Brain pericyte (primary cell): ENCODE measurements at regions not wholly inside any gene's neighbourhood (a gene's known extent, or its start where the extent isn't known, plus 50 kb on each side); places are given as distances from the start of the nearest gene placed in this dataset.

Source experiments
- DNase-seq: peaks from one replicate; pipeline ENCODE4 v3.0.0-alpha.2; 2012; ENCODE audit warnings: low read depth, low spot score

DNA sequence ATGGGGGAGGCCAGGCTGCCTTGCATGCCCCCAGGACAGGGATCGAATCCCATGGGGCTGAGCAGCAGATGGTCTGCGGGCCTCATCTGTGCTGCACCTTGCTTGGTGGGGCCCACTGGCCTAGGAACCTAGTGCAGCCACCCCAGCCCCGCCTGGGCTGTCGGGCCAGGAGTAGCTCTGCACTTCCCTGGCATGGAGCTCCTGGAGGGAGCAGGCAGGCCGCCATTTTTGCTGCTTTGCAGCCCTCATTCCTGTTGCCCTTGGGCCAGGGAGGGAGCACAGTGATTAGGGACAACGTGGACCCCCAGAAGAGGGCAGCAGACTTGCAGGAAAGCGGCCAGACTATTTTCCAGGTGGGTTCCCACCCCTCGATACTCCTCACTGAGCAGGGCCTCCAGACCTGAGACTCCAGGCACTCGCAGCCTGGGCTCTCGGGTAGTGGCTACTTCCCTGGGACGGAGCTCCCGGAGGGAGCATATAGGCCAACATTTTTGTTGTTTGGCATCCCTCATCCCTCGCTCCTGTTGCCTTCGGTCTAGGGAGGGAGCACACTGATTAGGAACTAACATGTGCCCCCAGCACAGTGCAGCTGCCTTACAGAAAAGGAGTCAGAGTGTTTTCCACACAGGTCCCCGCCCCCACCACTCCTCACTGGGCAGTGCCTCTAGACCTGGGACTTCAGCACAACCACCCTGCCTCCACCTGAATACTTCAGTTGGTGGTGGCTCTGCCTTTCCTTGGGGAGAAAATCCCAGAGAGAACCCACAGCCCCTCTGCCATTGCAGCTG is 99.5 kb downstream of the MAIP1 start:
- no peak for DNase-seq

GRCh38 chr2:200056105-200056504 is 100.7 kb downstream of the MAIP1 start:
- DNase-seq, result no peak

- no peak for DNase-seq
Observed at GRCh38 chr2:200063155-200063554, 107.8 kb downstream of the MAIP1 start.

GRCh38 chr2:200064879-200065278 is 109.5 kb downstream of the MAIP1 start:
- no peak for DNase-seq

GRCh38 chr2:200065477-200065876 is 110.1 kb downstream of the MAIP1 start:
- DNase-seq, result no peak

- no peak for DNase-seq
Observed at GRCh38 chr2:200066417-200066816, 111.0 kb downstream of the MAIP1 start.

DNA sequence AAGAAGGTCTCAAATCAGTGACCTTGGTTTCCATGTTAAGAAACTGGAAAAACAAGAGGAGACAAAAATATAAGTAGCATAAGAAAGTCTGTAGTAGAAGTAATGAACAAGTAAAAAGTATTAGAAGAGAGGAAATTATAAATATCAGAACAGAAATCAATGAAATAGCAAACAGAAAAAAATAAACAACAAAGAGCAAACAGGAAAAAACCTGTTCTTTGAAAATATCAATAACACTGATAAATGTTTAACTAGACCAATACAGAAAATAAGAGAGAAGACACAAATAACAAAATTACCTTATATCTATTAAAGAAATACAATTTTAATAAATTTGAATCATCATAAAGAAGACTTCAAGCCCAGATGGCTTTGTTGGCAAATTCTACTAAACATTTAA is 113.3 kb downstream of the MAIP1 start:
- no peak for DNase-seq

- DNase-seq, result peak; percentile 41
Observed at GRCh38 chr2:200077210-200077650, 121.8 kb downstream of the MAIP1 start.

DNA sequence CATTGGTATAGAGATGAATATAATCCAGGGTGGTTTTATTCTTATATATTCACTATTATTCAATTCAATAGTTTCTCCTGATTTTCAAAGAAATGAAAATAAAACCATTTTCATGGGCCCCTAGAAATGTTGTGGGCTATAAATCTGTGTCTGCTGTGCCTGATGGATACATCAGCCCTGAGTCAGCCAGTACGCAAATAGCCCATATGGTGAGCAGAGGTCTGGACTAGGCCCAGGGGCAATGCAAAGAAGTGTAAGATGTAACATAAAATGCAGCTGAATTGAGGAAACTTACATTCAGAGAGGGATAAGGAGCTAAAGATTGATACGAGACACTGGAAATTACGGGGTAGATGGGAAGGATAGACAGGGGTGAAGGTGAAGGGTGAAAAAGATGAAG is 122.5 kb downstream of the MAIP1 start:
- DNase-seq, result no peak

DNA sequence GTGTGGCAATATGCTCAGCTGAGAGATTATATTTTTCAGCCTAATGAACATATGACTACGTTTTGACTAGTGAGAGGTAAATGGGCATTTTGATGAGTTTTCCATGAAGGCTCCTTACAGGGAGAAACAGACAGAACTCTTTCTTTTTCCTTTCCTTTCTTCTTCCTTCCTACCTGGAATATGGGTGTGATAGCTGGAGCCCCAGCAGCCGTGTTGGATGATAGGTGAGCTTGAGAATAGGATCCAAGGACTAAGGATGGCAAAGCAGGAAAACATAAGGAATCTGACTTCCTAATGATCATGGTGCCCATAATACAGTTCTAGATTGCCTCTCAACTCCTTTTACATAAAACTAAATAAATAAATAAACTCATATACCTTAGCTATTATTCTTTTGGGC is 124.0 kb downstream of the MAIP1 start:
- no peak for DNase-seq

DNA sequence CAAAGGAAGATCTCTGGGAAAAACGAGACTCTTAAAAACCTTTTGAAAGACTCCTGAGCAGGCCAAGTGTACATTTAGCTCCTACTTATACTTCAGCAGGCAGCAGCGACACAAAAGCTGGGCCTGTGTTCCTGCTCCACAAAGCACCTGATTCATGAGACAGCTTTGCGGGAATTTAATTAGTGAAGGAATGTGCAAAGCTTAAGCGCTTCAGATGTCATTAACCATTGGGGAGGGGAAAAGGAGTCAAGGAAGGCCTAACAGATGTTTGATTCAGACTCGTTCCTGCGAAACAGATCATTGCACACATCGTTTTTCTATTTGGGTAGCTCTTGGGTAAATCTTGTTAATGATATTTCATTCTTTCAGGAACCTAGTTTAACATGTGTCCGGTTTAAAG is 125.9 kb downstream of the MAIP1 start:
- DNase-seq, result no peak

DNA sequence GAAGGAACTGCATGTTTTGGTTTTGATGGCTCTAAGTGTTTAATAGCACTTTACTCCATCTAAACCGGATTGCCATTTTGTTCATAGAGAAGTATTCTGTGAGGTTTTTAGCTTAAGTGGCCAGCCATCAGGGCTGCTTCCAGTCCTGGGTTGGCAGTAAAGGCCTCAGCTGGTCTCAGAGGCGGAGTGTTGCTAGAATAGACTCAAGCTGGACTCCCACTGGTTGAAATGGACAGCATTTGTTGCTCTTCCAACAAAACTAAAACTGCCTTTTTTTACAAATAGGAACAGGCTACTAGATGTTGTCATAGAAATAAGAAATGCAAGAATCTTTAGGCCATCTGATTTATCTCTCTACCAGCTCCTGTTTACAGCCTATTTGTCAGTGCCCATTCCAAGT is 126.4 kb downstream of the MAIP1 start:
- no peak for DNase-seq

DNA sequence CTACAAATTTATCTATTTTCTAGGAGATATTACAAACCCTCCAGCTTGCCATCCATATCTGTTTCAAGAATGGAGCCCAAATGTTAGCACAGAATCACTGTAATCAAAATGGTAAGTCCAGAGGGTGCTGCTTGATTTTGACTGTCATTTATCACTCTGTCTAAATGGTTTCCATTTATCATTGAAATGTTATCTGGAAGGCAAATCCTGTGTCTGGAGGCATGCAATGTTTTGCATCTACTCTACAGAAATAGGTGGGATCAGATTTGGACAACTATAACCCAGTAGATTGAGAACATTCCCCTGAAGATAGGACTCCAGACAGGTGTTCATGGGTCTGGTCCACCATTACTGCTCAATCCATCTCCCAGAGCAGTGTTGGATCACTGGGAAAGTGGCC is 128.7 kb downstream of the MAIP1 start:
- DNase-seq, result no peak

- DNase-seq, result no peak
Observed at GRCh38 chr2:200086911-200087310, 131.5 kb downstream of the MAIP1 start.

DNA sequence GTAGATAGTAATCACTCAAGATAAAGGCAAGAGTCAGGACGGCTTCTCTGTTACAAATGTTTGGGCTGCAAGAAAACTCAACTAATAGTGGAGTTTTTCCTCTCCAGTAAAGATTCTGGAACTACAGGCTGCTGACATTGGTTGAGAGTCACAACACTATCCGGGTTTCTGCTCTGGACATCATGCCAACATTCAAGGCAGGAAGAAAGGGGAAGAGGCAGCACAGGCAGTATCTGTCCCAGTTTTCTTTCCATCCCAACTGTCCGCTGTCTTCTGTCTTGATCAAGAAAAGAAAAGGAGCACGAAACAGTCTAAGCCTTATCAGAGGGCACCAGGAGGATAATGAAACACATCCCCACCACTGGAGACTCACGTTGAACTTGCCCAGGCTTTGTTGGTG is 132.1 kb downstream of the MAIP1 start:
- DNase-seq, result no peak

GRCh38 chr2:200089040-200089755 is 133.8 kb downstream of the MAIP1 start:
- DNase-seq, result no peak

- no peak for DNase-seq
Observed at GRCh38 chr2:200089756-200090109, 134.4 kb downstream of the MAIP1 start.

DNA sequence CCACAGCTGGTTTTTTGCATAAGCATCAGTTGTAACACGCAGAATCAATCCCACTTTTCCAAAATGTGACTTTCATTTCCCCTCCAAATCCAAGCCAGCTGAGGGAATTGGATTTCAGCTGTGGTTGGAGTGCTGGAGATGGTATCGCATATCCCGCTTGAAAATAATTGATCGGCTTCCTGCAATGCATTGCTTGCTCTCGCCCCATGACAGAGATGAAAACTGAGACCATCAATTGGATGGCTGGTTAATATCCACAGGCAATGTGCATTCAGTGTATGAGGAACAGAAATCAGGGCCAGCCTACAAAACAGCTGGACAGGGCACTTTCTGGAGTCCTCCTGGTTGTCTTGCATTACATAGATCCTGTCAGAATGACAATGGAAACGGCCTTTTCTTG is 135.3 kb downstream of the MAIP1 start:
- DNase-seq, result no peak

DNA sequence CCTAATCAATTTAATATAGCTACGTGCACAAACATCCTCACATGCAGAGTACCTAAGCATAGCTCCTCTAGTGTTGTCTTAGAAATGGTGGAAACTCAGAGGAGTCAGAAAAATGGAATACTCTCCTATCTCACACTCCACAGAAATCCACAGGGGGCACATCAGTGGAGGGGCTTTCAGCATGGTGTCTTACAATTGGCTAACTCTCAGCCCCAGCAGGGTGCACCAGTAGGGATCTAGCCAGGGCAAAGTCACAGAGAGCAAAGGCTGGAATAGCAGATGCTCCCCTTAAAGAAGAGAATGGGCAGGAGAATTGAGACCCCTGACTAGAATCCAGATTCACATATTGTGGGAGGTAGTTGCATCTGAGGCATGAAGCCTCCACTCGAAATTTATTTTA is 135.7 kb downstream of the MAIP1 start:
- no peak for DNase-seq

- no peak for DNase-seq
Observed at GRCh38 chr2:200092235-200092634, 136.9 kb downstream of the MAIP1 start.

DNA sequence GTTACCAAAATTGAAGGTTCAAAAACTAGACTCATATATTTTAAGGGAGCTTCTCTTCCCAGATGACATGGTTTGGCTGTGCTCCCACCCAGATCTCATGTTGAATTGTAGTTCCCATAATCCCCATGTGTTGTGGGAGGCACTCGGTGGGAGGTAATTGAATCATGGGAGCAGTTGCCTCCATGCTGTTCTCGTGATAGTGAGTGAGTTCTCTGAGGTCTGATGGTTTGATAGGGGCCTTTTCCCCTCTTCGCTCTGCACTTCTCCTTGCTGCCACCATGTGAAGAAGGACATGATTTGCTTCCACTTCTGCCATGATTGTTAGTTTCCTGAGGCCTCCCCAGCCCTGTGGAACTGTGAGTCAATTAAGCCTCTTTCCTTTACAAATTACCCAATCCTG is 140.1 kb downstream of the MAIP1 start:
- no peak for DNase-seq

DNA sequence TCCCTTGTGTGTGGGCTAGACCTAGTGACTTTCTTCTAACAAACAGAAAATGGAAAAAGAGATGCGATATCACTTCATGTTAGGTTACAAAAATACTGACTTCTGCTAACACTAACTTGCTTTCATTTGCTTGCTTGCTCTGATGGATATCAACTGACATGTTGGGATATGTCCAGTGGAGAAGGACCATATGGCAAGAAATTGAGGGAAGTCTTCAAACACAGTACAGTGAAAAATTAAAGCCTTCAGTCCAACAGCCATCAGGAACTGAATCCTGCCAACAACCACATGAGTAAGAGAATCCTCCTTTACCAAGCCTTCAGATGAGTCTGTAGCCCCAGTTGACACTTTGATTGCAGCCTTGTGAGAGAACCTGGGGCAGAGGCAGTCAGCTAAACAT is 143.9 kb downstream of the MAIP1 start:
- DNase-seq, result no peak

GRCh38 chr2:200100027-200100426 is 144.6 kb downstream of the MAIP1 start:
- DNase-seq, result no peak
